GM10248 (cell line): ENCODE measurements at regions not wholly inside any gene's neighbourhood (a gene's known extent, or its start where the extent isn't known, plus 50 kb on each side); places are given as distances from the start of the nearest gene placed in this dataset.

ENCODE experiments used
- CTCF ChIA-PET: fragments of 300-600 bp; sonication (Branson Sonifier 250); formaldehyde crosslinking; extraction: SDS; loops from one replicate; lab custom pipeline; 2021; ENCODE audit warnings: antibody characterized with exemption; lab: Yijun Ruan, JAX
- POLR2A ChIA-PET: fragments of 350-650 bp; sonication (Branson Sonifier 250); formaldehyde crosslinking; extraction: SDS; loops from one replicate; lab custom pipeline; 2020; ENCODE audit warnings: antibody characterized with exemption; lab: Yijun Ruan, JAX
- DNase-seq: peaks from one replicate; pipeline ENCODE4 v3.0.0; 2012; ENCODE audit errors: extremely low spot score
- TF ChIP-seq, protein P1 (sequence below): IDR thresholded peaks from 2 replicates; pipeline ENCODE4 v1.5.1; 2012; ENCODE audit warnings: mild to moderate bottlenecking, low read depth; ENCODE audit errors: extremely low read depth, missing control alignments, control extremely low read depth

DNA sequence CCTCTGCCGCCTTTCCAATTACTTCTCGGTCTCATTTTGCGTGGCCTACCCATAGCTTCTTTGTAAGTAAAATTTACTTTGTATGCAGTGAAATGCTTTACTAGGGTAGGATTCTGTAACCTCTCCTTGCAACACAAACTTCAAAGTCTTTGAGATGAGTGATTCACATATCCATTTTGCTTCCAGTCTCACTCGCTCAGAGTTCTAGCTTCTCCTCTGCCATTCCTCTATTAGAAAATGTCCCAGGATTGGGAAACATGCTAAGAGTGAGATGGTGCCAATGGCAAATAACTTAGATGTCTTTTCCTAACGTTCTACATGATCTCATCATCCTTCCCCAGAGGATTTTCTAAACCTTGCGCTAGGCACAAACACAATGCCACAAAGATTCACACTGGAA is 270.5 kb upstream of the SLC30A5 start:
- DNase-seq: no peak
- ChIA-PET CTCF (interaction anchor here (1.8 kb wide), 1 partner anchor 20 kb away, joined by 4 read pairs; no protein-coding TSS in a partner anchor), POLR2A (no interaction called here)
- TF ChIP-seq, protein P1, sequence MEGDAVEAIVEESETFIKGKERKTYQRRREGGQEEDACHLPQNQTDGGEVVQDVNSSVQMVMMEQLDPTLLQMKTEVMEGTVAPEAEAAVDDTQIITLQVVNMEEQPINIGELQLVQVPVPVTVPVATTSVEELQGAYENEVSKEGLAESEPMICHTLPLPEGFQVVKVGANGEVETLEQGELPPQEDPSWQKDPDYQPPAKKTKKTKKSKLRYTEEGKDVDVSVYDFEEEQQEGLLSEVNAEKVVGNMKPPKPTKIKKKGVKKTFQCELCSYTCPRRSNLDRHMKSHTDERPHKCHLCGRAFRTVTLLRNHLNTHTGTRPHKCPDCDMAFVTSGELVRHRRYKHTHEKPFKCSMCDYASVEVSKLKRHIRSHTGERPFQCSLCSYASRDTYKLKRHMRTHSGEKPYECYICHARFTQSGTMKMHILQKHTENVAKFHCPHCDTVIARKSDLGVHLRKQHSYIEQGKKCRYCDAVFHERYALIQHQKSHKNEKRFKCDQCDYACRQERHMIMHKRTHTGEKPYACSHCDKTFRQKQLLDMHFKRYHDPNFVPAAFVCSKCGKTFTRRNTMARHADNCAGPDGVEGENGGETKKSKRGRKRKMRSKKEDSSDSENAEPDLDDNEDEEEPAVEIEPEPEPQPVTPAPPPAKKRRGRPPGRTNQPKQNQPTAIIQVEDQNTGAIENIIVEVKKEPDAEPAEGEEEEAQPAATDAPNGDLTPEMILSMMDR: no peak

- POLR2A ChIA-PET: no interaction called here
- CTCF ChIA-PET: no interaction called here
- TF ChIP-seq, protein P1: no peak
- no peak for DNase-seq
These were observed 263.4 kb upstream of the SLC30A5 start for GRCh38 chr5:68830377-68830898.

DNA sequence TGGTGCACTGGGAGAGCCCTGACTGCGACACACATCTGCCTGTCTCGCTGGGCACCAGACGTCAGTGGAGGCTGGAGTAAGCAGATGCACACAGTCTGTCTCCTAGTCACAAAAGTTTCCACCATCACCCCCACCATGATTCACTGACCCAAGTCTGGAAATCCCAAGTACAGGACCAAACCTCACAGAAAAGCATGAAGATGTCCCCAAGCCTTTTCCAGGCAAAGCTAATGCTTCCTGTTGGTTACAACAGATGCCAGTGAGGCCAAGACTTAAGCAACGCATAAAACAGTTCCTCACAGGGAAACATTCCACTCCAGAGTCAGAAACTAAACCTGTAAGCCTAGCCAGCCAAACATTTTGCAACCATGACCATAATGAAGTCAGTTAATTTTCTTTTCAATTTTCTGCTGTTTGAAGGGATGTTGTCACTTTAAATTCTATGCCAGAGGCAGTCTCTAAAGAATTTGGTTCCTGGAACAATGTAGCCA is 259.3 kb upstream of the SLC30A5 start:
- TF ChIP-seq, protein P1: no peak
- POLR2A ChIA-PET: no interaction called here

DNA sequence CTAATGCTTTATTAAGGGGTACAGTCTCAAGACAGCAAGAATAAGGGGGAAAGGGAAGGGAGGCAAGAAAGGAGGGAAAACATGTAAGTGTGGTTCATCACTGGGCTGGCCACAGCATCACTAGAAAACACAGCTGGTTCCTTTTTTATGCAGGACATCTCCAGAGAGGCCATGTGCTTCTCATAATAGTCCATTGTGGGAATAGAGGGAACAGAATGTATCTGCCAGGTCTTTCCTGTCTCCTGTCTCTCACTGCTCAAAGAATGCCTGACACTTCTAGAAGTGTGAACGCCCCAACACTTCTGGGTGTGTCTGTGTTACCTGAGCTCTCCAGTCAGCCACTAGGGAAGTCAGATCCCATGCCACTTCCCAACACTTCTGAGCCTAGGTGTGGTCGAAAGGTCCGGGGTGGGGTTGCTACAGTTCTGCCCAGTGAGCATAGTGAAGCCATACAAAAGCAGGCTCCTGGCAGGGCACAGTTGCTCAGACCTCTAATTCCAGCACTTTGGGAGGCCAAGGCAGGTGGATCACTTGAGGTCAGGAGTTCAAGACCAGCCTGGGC is 255.6 kb upstream of the SLC30A5 start:
- TF ChIP-seq, protein P1: no peak
- CTCF ChIA-PET: interaction anchor here (1.0 kb wide), 1 partner anchor 11 kb away, joined by 4 read pairs; no protein-coding TSS in a partner anchor
- POLR2A ChIA-PET: no interaction called here
- no peak for DNase-seq

More for the DNA sequence above, 259.3 kb upstream of the SLC30A5 start:
- CTCF ChIA-PET: no interaction called here
- no peak for DNase-seq

DNA sequence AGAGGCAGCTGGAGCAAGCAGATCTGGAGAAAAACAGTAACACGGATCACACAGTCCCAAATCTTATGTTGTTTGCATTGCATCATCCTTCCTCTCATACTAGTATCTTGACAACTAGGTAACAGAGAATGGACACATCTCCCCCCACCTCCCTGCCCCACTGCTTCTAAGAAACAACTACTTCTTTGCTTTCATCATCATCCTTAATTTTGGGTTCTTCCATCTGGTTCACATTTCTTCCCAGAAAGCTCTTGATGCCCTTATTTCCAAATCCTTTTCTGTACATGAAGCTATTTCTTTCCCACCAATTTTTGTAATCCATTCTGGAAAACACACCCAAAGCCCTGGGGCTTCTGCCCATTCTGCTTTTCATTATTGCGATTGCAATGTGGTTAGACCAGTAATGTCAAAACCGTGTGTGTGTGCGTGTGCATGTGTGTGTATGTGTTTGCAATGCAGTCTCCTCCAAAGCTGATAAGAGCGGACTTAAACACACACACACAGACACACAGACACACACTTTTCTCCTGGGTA is 254.7 kb upstream of the SLC30A5 start:
- TF ChIP-seq, protein P1: no peak
- ChIA-PET CTCF (no interaction called here), POLR2A (no interaction called here)
- no peak for DNase-seq

GRCh38 chr5:68843624-68844364 is 250.0 kb upstream of the SLC30A5 start:
- ChIA-PET CTCF (interaction anchor here (1.3 kb wide), 2 partner anchors 9 to 22 kb away, joined by 3 to 4 read pairs; no protein-coding TSS in a partner anchor), POLR2A (no interaction called here)
- DNase-seq: no peak
- TF ChIP-seq, protein P1: no peak
